ENCODE measurements at regions not wholly inside any gene's neighbourhood (a gene's known extent, or its start where the extent isn't known, plus 50 kb on each side); places are given as distances from the start of the nearest gene placed in this dataset.

GRCh38 chr18:78871618-78872017, 108.0 kb upstream of the SALL3 start:
- DNase-seq = peak in 1 of 4 donors; percentile 13
- no peaks in the 10 kb centered on the region for H3K36me3 ChIP-seq
- no peak for TF ChIP-seq CTCF (IDR thresholded peaks at IDR 0.05)
- H3K4me1 ChIP-seq = peaks cover 0 to 5% of the 10 kb centered on the region in 2 donors
- H3K27ac ChIP-seq = no peak overlapping the region
- H3K27me3 ChIP-seq = peaks cover 0 to 65% of the 10 kb centered on the region in 2 donors
- H3K4me3 ChIP-seq = no peak overlapping the region
- intact Hi-C loops (cut with DNase I) = no loop called here
- no peak for ATAC-seq
- no peaks in the 10 kb centered on the region for H3K9me3 ChIP-seq

GRCh38 chr18:78873926-78874500, 105.6 kb upstream of the SALL3 start:
- no peak for ATAC-seq
- no peak for TF ChIP-seq CTCF (IDR thresholded peaks at IDR 0.05)
- no peak overlapping the region for H3K4me3 ChIP-seq
- H3K27me3 ChIP-seq = peaks cover 8 to 68% of the 10 kb centered on the region in 2 donors
- no peaks in the 10 kb centered on the region for H3K36me3 ChIP-seq
- H3K4me1 ChIP-seq = peaks cover 0 to 5% of the 10 kb centered on the region in 2 donors
- no peak for DNase-seq
- intact Hi-C loops (cut with DNase I) = no loop called here
- no peak overlapping the region for H3K27ac ChIP-seq
- no peaks in the 10 kb centered on the region for H3K9me3 ChIP-seq

- Histone ChIP-seq H3K27me3 (peaks cover 8 to 63% of the 10 kb centered on the region in 2 donors), H3K4me3 (no peak overlapping the region), H3K4me1 (peaks cover 0 to 5% of the 10 kb centered on the region in 2 donors), H3K9me3 (no peaks in the 10 kb centered on the region), H3K36me3 (no peaks in the 10 kb centered on the region), H3K27ac (no peak overlapping the region)
- TF ChIP-seq CTCF (IDR thresholded peaks at IDR 0.05) = peak; percentile 55
- intact Hi-C loops (cut with DNase I) = no loop called here
- DNase-seq (peak in 1 of 4 donors; percentile 39), ATAC-seq (peak; percentile 80)
These were observed 104.4 kb upstream of the SALL3 start for GRCh38 chr18:78875016-78875777.

GRCh38 chr18:78875778-78876650, 103.6 kb upstream of the SALL3 start:
- no peak overlapping the region for H3K27ac ChIP-seq
- H3K27me3 ChIP-seq = peaks cover 8 to 58% of the 10 kb centered on the region in 2 donors
- no peak for ATAC-seq
- no peak overlapping the region for H3K4me3 ChIP-seq
- intact Hi-C loops (cut with DNase I) = no loop called here
- H3K9me3 ChIP-seq = no peaks in the 10 kb centered on the region
- DNase-seq = no peak
- H3K4me1 ChIP-seq = peaks cover 0 to 5% of the 10 kb centered on the region in 2 donors
- no peaks in the 10 kb centered on the region for H3K36me3 ChIP-seq
- TF ChIP-seq CTCF (IDR thresholded peaks at IDR 0.05) = no peak

- H3K27ac ChIP-seq = no peak overlapping the region
- H3K36me3 ChIP-seq = no peaks in the 10 kb centered on the region
- no peak overlapping the region for H3K4me3 ChIP-seq
- DNase-seq (no peak), ATAC-seq (no peak)
- intact Hi-C loops (cut with DNase I) = no loop called here
- peaks cover 8 to 51% of the 10 kb centered on the region in 2 donors for H3K27me3 ChIP-seq
- no peaks in the 10 kb centered on the region for H3K9me3 ChIP-seq
- no peak for TF ChIP-seq CTCF (IDR thresholded peaks at IDR 0.05)
- peaks cover 0 to 5% of the 10 kb centered on the region in 2 donors for H3K4me1 ChIP-seq
These were observed 102.8 kb upstream of the SALL3 start for GRCh38 chr18:78876868-78877267.

All from left lung (tissue), 4 donors.